Fibroblast of upper back skin (primary cell): ENCODE measurements at regions not wholly inside any gene's neighbourhood (a gene's known extent, or its start where the extent isn't known, plus 50 kb on each side); places are given as distances from the start of the nearest gene placed in this dataset.
A peak's percentile ranks its signal among the peaks of the same experiment; 100 is the strongest.
"Not testable (repeated sequence)": the region's sequence is repeated elsewhere in the genome, so short reads cannot be mapped to it uniquely, and the experiment has no call there.

Experiments used
- DNase-seq: peaks from one replicate; pipeline ENCODE4 v3.0.0-alpha.2; 2013

DNA sequence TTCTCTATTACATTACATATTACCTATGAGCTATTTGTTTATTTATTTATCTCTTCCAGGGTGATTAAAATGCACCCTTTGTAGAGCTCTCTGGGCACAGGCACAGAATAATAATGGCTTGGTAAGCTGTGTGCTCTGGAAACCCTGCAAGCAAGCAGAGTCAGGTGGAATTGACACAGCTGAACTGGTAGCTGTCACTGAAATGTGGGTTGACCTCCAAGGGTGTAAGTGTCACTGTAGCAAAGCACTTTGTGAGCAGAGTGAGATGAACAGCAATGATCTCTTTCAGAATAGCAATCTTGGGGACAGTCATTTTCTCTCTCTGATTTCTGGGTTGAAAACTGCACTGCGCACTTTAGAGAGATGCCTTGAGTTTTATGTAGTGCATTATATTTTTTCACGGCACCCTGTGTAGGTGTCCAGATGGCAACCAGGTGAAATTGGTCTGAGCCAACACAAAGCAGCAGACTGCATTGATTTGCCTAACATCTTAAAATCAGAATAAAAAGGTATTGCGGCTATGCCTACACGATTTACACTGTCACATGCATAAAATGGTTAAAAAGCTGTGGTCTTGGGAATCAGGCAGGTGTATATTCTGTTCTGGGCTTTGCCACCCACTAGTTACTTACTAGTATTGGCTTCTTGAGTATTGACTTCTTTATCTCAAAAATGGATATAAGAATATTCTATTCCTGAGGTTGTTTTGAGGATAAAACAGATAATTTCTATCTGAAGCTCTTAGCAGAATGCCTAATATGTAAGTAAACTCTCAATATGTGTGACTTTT lies 450.3 kb downstream of the RAPGEF2 start:
- no peak for DNase-seq

DNA sequence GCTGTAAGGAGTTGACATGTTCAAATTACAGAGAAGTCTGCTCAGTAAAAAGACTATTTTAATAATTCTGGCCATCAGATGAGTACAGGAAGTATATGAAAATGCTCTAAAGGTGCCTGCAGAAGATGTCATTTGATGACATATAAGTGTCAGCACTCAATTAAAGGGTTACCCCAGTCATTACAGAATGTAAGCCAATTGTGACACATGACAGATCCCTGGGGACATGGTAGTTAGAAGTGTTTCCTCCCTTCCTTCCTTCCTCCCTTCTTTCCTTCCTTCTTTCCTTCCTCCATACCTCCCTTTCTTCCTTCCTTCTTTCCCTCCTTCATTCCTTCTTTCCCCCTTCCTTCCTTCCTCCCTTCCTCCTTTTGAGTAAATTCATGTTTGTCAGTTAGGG lies 453.0 kb downstream of the RAPGEF2 start:
- no peak for DNase-seq

DNA sequence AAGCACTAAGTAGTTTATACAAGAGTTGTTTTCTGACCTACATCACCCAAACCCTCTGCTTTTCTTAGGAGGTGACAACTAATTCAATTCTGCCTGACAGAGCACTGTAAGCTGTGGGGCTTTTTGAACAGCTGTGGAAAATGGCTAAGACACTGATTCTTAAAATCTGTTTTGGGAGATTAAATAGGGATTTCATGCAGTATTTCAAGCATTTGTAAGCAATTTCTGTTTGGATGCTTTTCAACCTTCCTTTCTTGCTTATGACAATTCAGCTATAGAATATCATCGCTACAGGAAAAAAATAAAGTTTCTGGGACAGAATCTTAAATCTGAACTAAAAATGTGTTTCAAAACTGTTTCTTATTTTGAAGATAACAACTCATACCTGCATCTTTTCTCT lies 459.5 kb downstream of the RAPGEF2 start:
- no peak for DNase-seq

DNA sequence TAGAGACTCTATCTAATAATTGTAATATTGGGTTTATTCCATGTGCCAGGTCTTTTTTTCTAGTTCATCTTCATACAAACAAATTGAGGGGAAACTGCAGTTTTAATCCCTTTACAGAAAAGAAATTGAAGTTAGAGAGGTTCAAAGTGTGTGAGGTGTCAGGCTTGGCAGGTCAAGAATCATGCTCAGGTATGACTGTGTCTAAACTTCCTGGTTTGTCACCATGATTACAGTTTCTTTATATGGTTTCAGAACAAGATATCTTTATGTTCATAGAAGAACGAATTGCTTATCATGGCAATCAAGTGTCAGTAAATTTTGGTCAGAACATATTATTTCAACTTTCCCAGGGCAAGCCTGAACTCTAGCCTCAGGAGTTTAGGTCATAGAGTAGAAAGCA lies 460.4 kb downstream of the RAPGEF2 start:
- DNase-seq = no peak

DNA sequence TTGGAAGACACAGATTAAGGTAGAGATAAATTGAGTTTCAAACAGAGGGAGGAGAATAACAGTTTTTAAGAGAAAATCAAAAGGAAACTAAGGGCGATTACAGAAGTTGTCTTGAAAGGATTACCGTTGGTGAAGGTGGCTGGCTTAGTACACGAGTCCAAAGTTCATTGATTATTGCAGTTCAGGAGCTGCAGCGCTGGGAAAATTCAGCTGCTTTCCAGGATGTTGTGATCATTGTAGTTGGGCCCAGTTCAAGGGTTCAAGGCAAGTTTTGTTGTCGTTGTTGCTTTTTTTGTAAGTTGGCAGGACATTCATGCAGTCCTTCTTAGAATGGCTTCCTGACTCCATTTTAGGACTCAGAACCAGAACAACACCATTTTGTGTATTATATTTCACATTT lies 461.7 kb downstream of the RAPGEF2 start:
- no peak for DNase-seq

DNA sequence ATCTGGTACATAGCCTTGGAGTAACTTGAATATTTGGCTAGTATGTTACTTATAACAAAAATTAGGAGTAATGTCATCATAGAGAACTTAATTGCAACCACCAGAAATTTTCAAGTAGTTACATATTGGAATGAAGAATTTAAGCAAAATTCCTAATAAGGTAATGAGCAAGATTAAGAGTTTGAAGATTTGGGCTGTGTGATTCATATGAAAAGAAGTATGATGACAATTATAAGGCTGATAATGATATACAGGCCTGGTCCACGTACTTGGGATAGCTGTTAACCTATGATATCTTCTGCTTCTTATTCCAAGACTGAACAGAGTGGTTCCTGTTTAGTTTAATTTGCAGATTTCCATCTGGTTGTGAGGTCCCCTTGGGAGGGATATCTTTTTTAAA lies 463.9 kb downstream of the RAPGEF2 start:
- DNase-seq = peak; percentile 37

DNA sequence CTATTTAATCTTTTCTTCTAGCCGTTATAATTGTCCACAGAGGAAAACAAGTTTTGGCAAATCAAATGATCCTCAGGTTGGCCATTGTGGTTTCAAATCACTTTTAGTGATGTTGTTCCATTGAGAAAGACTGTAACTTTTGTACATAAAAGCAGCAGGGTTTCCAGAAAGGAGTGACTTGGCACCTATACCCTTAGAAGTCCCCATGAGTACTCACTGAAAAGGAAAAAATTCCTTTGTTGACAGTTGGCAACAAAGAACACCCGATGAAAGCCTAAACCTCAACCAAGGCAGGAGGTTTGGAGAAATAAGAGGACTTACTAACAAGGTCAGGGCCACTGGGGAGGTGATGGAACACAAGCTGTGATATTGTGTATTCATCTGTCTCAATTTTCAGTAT lies 474.4 kb downstream of the RAPGEF2 start:
- no peak for DNase-seq

DNA sequence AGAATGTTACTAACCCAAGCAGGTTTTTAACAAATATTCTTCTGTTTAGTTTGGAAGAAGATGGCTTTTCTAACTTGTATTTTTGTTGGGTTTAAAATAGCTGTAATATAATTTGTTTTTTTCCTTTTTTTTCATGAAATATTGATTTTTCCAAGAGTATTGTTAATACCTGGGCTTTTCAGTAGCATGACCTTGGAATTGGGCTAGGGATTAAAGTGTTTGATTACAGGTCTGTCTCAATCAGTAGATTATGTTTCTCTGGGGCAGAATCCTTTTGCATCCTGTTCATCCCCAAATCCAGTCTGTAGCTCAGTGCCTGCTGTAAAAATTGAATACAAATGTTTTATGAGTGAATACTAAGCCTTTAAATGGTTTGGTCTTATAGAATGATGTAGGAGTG lies 479.8 kb downstream of the RAPGEF2 start:
- no peak for DNase-seq

DNA sequence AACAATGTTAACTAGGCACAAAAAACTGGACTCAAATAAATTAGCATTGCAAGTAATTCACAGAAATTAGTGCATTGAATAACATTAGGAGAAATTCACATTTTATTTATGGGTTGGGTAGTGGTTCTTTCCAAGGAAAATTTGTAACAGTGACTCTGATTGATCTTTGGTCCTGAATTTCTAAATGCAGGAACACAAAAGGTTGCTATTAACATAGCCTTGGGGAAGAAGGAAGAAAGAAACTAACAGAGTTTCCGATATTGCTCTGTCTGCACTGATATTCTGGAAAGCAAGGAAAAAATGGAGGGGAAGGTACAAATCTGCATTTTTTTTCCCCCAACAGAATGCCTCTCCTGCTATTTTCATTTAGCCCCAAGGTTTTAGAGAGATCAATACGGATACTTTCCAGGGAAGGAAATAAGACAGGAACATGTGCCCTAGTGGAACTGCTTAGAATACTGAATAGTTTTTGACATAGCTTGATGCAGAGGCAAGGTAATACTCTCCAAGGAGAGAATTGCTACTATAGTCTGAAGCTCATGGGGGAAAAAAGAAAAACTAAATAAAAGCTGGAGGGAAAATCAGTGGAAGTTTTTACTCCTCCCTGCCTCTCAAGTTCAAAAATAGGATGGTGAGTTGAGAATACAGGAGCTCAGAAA lies 490.1 kb downstream of the RAPGEF2 start:
- DNase-seq = no peak

DNA sequence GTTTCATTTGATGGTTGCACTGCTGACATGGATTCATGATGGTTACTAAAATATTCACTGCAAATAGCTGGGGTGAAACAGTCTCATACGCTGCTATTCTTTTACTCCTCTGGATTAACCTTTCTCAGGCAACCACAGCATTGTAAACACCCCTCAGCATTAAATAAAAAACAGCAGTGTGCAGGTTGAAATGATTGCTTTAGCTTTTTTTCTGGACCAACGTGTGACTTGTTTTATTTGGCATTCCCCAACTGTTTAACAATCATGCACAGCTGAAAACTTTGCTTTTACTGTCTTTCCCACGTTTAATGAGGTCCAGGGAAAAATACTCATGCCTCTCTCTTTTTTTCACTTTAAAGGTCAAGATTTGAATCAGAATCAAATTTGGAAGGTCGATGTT lies 490.8 kb downstream of the RAPGEF2 start:
- DNase-seq = no peak

DNA sequence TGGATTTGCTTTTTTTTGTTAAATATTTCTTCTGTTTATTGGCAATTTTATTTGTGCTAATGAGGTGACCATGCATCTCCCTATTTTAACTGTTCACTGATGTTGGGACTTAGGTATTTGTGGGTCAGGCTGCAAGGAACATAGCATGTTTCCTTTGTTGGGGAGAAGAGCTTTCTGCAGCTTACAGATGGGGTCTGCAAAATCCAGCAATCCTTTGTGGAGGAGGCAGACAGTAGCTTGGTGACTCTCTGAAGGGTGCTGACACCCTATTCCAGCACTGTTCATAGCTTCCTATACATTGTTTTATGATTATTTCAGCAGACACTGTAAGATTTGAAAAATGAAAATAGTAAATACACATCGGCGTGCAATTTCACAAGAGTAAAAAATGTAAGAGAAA lies 491.7 kb downstream of the RAPGEF2 start:
- DNase-seq = no peak

DNA sequence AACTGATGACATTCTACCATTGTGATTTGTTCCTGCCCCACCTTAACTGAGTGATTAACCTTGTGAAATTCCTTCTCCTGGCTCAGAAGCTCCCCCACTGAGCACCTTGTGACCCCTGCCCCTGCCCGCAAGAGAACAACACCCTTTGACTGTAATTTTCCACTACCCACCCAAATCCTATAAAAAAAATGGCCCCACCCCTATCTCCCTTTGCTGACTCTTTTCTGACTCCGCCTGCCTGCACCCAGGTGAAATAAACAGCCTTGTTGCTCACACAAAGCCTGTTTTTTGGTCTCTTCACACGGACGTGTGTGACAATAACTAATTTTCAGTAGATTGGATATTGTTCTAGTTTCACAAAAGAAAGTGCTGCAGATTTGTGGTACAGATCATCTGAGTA lies 492.2 kb downstream of the RAPGEF2 start:
- DNase-seq = not testable (repeated sequence)

DNA sequence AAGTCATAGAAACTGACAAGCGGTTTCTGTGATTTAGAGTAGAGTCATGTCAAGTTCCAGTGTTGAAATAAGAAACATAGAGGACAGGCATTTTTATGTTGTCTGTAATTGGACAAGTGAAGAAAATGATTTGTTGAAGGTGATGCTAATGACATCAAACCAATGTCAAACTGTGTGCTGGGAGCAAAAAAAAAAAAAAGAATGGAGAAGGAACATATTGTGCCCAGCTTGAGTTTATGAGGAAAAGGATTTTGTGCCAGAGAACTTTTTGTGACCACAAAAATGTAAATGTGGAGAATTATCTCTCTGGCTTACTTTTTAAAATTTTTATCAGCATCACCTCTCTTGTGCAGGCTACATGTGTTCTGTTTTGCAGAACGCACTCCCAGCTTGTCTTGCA lies 495.7 kb downstream of the RAPGEF2 start:
- DNase-seq = no peak

DNA sequence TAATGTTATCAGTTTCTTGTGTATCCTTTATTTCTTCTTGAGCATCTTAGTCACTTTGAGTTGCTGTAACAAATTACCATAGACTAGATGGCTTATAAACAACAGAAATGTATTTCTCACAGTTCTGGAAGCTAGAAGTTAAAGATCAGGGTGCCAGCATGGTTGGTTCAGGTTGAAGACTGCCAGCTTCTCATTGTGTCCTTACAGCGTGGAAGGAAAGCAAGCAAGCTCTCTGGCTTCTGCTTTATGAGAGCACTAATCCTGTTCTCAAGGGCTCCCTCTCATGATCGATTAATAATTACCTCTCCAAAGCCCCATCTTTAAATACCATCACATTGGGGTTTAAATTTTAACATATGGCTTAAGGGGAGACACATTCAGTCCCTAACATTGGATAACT lies 497.2 kb downstream of the RAPGEF2 start:
- DNase-seq = no peak

DNA sequence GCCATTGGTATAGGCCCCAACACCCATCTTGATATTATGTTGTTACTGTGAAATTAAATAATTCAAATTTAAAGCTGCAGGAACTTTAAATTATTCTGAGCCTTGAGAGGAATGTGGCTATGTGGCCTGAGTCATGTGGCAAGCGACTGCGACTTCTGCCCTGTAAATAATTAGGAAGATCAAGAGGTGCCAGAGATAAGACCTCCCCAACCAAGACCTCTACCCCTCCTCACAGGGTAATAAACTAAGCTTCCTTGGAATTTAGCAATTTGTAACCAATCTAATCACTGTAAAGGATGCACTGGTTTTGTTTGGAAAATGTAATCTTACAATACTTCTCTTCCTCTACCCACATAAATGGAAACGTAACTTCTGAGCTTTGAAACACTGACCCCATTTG lies 501.9 kb downstream of the RAPGEF2 start:
- no peak for DNase-seq

DNA sequence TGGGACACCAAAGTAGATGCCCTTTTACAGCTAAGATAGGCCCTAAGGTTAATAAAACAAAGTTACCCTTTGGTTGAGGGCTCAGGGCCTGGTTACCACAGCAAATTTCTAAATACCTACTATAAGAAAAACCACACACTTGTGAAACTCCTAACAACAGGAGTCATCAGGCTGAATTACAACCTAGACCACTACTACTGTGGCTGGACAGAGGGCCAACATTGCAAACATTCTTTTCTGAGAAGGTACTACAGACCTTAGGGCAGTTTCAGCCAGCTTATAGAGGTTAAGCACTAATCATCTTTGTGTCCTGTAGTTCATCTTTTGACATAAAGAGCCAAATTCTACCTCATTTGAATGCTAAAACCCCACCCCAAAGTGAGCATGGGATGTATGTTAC lies 504.0 kb downstream of the RAPGEF2 start:
- DNase-seq = peak; percentile 2

DNA sequence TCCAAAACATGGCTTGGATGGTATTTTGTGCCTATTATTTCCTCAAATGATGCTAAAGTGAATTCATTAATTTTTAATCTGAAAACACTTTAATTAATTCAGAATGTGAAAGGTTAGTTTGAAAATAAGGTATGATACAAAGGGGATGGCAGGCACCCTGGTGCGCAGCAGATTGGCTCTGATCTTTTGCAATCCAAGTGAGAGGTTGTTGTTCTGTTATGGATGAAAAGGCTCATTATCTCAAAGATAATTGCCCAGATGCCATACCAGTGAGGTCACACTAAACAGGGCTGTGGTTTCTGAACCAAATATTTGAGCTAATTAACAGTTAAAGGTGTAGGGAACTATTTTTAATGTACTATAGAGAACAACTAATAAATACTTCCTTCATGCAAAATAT lies 504.9 kb downstream of the RAPGEF2 start:
- DNase-seq = no peak

DNA sequence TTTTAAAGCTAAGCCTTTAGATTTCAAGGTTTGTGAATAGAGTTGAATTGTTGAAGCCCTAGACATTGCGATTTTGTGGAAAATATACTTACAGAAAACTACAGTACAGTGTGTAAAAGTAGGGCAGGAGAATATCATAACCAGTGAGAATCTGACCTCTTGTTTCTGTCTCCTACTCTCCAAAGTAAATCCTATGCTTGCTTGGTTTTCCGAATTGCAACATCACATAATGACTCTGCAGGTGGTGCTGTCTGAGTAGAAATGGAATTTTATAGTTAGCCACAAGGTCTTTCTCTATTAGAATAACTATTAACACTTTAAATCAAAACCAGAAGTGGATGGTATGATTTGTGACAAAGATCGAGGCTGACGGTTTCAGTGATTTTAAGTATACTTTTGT lies 505.6 kb downstream of the RAPGEF2 start:
- DNase-seq = peak; percentile 17

DNA sequence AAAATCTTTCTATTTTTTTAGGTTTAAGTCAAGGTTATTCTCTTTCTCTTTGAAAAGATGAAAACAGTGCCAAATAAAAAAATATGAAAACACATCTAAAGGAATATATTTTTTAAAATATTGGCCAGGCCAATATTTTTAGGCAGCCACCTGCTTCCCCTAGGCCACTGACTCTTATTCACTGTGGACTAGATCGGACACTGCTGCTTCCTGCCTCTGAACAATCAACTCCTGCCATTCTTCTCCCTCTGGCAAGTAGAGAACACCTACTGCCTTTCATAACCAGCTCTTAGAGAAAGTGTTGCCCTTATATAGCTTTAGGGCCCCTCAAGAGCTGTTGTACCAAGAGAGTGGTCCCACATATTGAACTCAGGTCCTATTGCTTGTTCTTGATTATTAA lies 529.2 kb downstream of the RAPGEF2 start:
- DNase-seq = no peak

DNA sequence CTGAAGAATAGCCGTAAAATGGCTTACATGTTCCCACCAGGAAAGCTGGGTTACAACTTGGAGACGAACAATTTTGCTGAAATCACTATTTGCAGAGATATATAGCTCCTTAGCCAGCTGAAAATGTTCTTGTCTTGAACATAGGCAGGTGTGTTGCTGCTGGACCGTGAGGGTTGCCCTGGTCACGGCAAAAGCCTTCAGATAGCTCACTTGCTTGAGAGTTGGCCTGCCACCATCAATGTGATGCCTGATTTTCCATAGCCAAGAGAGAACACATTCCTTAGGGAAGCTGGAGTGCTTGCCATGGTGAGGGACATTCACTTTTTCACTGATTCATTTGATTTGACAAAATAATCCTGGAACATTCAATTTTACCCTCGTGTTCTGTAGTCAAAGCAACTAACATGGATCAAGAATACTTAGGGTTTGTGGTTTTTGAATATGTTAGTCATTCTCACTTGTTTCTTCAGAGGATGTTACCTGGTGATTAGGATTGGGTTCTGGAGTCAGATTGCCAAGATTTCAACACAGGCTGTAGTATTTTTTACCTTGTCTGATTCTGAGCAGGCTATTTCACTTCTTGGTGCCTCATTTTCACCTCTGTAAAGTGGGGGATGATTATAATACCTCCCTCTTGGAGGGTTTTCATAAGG lies 536.9 kb downstream of the RAPGEF2 start:
- DNase-seq = no peak

DNA sequence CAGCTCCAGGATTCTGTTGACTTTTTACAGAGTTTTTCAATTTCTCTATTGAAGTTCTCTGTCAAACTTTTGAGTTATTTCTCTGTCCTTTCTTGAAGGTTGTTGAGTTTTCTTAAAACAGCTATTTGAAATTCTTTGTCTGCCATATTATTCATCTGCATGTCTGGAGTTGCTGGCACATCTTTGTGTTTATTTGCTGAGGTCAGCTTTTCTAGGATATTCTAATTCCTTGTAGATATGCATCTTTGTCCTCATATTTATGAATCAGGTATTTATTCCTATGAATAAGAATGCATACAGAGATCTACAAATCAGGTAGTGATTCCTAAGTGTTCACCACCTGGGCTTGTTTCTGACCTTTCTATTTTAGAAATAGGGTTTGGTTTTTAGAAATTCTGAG lies 546.4 kb downstream of the RAPGEF2 start:
- DNase-seq = no peak

DNA sequence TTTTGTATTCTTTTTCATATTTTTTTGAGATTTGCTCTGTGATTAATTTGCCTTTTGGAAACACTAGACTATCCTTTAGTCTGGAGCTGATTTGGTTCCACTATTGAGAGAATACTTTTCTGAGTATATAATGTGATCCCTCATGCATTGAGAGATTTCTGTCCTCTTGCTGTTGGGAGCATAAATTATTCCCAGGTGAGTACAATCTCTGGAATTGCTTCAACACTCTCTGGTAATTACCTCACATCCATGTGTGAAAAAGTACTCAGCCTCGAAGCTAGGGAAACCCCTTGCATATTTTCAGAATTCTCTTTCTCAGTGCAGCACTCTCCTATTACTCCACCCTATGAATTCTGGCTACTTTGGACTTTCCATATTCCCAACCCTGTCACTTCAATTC lies 550.0 kb downstream of the RAPGEF2 start:
- DNase-seq = no peak

DNA sequence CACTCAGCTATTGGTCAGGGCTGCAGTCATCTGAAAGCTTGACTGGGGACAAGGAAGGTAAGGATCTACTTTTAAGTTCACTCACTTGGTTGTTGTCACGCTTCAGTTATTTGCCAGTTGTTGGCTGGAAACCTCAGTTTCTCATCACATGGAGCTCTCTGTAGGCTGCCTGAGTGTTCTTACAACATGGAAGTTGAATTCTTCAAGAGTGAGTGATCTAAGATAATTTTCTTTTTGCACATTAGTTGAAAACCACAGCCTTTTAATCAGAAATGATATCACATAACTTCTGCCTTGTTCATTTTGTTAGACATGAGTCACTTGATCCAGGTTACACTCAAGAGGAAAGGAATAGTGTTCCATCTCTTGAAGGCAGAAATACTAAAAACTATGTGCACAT lies 552.7 kb downstream of the RAPGEF2 start:
- DNase-seq = peak; percentile 69

DNA sequence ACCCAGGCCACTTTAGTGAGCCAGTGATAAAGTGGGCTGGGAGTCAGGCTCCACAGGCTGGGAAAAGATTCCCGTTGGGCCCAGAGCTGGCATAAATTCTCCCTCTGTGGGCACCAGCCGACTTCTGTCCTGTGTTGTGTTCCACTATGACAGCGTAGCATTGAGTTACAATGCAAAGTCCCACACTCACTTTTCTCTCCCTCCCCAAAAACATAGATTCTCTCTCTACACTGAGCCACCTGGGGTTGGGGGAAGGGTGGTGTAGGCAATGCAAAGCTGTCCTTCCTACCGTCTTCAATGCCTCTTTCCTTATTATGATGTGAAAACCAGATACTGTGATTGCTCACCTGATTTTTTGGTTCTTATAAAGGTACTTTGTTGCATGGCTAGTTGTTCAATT lies 566.2 kb downstream of the RAPGEF2 start:
- DNase-seq = no peak
